GM21529 (cell line): ENCODE measurements at regions not wholly inside any gene's neighbourhood (a gene's known extent, or its start where the extent isn't known, plus 50 kb on each side); places are given as distances from the start of the nearest gene placed in this dataset.
"Not testable (repeated sequence)": the region's sequence is repeated elsewhere in the genome, so short reads cannot be mapped to it uniquely, and the experiment has no call there.

Source experiments
- ATAC-seq: cut with Tn5 transposase; IDR thresholded peaks from one replicate; pipeline ENCODE4 v1.9.1; 2021; ENCODE audit not compliant: unreplicated experiment

GRCh38 chr10:109809954-109810353, 113.4 kb downstream of the XPNPEP1 start:
- not testable (repeated sequence) for ATAC-seq

DNA sequence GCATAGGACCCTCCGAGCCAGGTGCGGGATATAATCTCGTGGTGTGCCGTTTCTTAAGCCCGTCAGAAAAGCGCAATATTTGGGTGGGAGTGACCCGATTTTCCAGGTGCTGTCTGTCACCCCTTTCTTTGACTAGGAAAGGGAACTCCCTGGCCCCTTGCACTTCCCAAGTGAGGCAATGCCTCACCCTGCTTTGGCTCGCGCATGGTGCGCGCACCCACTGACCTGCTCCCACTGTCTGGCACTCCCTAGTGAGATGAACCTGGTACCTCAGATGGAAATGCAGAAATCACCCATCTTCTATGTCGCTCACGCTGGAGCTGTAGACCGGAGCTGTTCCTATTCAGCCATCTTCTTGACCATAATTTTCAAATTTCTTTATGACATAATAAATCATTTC, 122.1 kb downstream of the XPNPEP1 start:
- not testable (repeated sequence) for ATAC-seq

GRCh38 chr10:109790647-109791046, 132.7 kb downstream of the XPNPEP1 start:
- no peak for ATAC-seq

- no peak for ATAC-seq
Measured at GRCh38 chr10:109784236-109784635, 139.1 kb downstream of the XPNPEP1 start.

GRCh38 chr10:109783286-109783685, 140.0 kb downstream of the XPNPEP1 start:
- no peak for ATAC-seq

DNA sequence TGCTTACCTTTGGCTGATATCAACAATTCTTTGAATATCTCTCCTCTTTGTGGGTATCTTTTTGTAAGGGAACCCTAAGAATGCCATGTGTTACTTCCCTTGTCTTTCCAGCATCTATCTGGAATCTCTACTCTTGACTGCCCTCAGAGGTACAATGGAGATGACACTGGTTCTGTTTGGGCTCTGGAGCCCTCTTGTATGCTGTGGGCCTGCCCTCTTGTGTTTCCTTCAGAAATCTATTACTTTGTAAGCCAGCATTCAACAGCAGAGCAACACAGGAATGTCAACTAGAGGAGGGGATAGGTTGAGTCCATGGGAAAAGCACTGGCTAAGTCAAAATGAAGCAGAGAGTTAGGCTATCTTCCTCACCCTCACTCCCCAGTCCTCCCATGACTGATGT, 142.3 kb downstream of the XPNPEP1 start:
- ATAC-seq = no peak

DNA sequence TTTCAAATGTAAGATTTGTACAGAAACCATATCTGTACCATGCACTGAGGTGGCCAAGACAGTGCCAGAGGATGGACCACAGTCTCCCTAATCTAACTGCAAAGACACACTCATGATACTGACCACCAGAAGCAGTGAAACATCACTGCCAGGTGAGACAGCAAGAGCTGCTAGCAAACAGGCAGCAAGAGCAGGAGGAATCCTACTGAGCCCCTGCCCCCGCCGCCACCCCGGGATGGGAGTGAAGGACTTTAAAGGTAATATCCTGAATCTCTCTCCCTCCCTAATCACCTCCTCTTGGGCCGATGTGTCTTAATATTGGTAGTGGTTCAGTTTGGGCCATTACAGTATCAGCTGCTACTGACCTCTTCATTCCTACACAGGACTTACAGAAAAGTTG, 144.3 kb downstream of the XPNPEP1 start:
- no peak for ATAC-seq

DNA sequence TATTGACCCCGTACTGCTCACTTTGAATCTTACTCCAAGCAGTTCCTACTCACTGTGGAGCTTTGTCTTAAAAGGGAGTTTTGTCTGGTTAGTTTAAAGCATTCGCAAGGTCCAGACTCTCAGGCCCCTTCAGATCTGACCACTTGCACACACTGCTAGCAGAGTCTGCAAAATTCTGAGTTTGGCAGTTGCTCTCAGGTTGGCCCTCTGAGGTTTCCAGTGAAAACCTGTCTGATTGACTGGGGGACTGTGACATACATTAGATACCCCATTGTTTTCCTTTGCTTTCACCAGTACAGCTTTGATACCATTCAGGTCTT, 149.2 kb downstream of the XPNPEP1 start:
- ATAC-seq = no peak

DNA sequence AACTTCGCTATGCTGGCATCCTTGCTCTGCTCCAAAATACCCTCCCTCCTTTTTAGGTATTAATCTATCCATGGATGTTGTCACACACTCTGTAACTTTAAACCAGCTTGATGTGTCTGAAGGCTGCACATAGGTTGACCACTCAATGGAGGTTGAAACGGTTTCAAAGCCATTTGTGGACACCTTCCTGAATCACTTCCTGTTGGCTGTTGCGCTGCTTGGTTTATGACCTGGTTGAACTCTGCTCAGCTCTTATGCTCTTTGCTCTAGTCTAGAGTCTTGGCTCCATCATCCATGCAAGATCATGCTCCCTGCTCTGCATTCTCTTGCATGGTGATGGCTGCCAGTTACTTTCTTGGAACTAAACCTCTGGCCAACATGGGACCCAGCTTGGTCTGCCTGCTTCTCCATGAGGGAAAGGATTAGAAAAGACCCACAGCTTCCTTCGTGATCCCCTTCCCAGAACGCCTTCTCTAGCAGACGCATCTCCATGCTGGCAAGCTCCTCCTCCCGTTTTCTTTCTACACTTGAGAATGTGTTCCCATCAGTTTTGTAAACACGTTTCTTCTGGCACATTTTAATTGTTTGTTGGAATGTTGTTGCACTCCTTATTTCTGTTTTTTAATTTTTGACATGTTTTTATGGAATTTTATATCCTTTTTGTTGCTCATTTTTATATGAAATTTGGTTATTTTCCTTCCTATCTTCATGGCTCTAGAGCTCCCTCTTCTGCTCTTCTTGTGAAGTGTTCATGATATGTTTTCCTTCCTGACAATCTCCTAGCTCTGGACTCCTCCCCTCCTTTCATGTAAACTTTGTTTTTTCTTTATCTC, 149.8 kb downstream of the XPNPEP1 start:
- no peak for ATAC-seq

DNA sequence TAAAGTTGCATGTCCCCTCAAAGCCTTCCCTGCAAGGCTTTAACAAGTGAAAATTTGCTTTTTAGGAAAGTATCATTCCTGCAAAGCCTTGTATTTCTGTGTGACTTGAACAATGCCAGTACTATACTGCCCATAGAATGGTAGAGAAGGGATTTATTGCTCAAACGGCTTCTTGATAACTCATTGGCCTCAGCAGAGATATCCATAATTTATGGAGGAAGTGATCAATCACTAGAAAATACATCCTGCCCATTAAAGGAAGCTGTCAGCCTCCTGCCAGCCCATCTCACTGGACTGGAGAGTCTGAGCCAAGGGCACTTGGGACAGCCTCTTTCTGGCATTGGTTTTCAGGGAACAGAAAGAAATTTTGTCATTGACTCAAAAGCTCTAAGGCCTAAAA, 152.6 kb downstream of the XPNPEP1 start:
- no peak for ATAC-seq

DNA sequence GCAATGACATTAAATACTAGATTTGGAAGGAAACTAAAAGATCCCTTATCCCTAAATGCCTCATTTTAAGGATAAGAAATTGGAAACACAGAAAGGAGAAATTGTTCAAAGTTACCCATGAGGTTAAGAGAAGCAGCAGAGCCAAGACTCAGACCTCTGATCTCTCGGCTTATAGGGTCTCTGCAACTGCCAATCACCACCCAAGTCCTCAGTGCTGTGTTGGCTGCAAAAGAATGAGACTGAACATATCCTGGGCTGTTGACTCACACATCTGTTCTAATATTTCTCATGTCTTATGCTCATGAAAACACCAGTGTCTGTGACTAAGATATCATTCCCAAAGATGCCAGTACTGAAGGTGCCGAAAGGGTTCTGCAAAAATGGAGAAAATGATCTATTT, 153.3 kb downstream of the XPNPEP1 start:
- ATAC-seq = no peak

DNA sequence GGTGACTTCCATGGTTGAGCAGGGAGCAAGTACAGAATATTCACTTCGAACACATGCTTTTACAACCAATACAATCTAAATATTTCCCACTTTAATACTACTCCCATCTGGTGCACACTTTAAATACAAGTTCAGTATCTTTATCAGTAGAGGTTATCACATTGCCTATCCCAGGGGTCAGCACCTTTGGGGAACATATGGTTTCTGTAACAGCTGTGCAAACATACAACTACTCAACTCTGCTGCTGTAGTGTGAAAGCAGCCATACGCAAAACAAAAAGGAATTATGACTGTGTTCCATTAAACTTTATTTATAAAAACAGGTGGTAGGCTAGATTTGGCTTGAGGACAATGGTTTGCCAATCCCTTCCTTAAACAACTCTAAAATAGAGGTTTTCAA, 157.5 kb downstream of the XPNPEP1 start:
- ATAC-seq = no peak

GRCh38 chr10:109762555-109762954, 160.8 kb downstream of the XPNPEP1 start:
- ATAC-seq = no peak

DNA sequence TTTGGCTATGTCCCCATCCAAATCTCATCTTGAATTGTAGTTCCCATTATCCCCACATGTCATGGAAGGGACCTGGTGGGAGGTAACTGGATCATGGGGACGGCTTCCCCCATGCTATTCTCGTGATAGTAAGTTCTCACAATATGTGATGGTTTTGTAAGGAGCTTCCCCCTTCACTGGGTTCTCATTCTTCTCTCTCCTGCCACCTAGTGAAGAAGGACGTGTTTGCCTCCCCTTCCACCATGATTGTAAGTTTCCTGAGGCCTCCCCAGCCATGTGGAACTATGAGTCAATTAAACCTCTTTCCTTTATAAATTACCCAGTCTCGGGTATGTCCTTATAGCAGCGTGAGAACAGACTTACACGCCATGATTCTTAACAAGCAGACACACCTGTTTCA, 165.6 kb downstream of the XPNPEP1 start:
- not testable (repeated sequence) for ATAC-seq

DNA sequence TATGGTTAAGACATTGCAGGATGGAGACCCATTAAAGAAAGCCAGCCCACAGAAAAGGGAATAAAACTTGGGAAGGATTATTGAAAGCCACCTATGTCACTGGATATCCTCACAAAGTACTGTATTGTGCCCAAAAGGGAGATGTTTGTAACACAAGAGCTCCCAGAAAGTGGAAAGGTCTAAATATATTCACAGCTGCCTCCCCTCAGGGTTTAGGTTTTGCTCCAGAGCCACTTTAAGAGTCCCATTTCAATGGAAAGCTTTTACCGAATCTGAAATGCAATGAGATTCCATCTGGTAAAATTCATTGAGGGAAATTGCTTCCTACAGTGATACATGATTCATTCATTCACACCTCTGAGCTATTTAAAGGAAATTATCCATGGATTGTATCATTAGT, 176.4 kb downstream of the XPNPEP1 start:
- ATAC-seq = no peak

GRCh38 chr10:109744020-109744419, 179.3 kb downstream of the XPNPEP1 start:
- no peak for ATAC-seq

DNA sequence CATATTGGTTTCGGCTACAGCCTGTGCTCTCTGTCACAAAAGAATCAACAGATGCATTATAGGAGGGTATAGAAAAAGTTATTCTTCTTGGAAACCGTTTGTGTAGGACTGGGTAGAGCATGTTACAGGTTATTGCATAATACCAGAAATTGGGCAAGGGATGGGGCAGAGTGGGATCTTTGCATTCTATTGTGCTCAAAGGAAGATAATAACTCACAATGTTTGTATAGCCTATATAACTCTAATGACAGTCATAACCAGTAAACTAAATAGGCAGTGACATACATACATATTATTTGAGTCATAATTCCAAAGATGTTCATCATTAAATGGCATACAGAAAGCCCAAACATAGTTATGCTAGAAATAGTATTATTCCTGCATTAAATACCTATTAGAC, 179.7 kb downstream of the XPNPEP1 start:
- ATAC-seq = no peak

DNA sequence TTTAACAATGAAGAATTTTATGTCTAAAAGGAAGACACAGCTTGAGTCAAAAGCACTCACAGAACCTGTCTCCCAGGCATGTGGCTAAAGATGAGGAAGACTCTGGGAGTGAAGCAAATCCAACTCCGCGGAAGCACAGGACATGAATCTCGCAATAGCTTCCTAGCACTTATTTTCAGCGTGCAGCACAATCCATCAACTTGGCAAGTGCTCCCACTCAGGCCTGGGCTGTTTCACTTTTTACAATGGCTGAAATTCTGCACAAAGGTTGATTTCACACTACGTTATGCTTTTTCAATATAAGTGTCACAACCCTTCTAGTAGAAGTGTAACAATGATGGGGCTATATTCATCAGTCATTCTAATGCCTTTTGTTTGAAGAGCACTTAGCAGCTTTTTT, 180.2 kb downstream of the XPNPEP1 start:
- ATAC-seq = no peak

DNA sequence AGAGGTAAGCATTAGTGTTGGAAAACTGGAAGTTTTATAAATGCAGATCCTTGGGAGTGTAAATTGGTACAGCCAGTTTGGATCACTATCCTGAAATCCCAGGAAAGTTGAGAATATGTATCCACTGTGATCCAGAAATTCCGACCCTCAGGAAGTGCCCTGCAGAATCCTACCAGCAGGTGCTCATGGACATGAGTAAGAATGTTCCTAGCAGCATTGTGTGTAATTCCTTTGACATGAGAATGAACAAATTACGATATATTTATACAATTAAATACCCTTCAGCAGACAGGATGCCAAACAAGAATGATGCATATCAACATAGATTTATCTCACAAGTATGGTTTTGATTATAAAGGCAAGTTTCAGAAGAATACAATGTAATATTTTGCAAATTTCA, 181.6 kb downstream of the XPNPEP1 start:
- no peak for ATAC-seq

DNA sequence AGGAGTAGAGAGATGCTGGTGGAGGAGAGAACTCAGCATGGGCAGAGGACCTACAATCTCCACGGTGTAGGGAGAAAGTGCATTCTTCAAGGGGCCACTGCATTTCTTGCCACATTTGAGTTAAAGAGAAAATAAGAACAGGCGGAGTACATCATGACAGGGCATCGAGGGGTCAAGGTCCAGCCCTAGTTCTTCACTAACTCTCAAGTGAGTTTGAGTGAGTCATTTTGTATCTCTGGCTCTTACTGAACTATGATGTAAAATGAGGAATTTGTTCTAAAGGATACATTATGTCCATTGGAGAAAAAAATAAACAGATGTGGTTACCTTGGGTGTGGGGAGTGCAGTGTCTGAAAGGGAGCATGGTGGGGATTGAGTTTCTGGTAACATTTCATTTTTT, 182.9 kb downstream of the XPNPEP1 start:
- ATAC-seq = no peak

GRCh38 chr10:109737626-109738025, 185.7 kb downstream of the XPNPEP1 start:
- ATAC-seq = no peak

DNA sequence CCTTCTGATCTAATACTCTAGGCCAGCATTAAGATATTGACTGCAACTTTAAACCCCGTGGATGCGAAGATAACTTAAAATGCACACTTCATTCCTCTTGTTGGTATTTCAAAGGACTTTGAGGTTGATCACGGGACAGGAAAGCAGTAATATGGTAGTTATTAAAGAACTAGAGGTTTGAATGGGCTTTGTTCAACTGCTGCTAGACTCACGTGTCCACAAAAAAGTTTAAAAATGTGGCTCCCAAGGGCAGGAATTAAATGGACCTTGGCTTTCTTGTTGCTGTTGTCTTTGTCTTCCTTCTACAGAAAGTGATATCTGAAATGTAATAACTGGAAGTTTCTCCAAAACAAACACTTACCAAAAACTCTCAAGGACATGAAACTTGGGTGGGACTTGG, 186.3 kb downstream of the XPNPEP1 start:
- no peak for ATAC-seq

DNA sequence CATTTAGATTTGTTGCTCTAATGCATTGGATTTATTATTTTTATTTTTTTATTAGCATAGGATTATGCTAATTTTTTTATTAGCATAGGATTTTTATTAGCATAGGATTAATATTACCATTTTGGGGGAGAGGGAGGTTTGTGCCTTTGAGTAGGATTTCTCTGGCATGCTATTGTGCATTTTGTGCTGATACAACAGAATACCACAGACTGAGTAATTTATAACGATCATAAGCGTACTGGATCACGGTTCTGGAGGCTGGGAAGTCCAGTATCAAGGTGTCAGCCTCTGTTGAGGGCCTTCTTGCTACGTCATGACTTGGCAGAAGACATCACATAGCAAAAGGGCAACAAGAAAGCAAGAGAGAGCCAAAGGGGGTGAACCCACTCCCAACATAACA, 187.5 kb downstream of the XPNPEP1 start:
- no peak for ATAC-seq
